Omental fat pad (tissue), 3 donors: ENCODE measurements at regions not wholly inside any gene's neighbourhood (a gene's known extent, or its start where the extent isn't known, plus 50 kb on each side); places are given as distances from the start of the nearest gene placed in this dataset.

Experiments used
- ATAC-seq: fragments of 150-250 bp; one replicate; pipeline ENCODE4 v1.9.1; 2016; ENCODE audit warnings: mild to moderate bottlenecking, moderate library complexity; ENCODE audit not compliant: low FRiP score
- DNase-seq: peaks from one replicate; pipeline ENCODE4 v3.0.0-alpha.2; 2019; ENCODE audit warnings: low spot score
- CTCF ChIP-seq, 3 donors: fragments of 450-650 bp; IDR thresholded peaks; one replicate each; pipeline ENCODE4 v1.5.1; 2016 to 2017; ENCODE audit warnings: antibody characterized with exemption in 3 of 3, mild to moderate bottlenecking in 3 of 3, moderate library complexity in 2 of 3

GRCh38 chr2:215716956-215717355 lies 281.1 kb upstream of the FN1 start:
- ATAC-seq (no peak), DNase-seq (no peak)
- TF ChIP-seq CTCF (IDR thresholded peaks at IDR 0.05): no peak

- no peak for TF ChIP-seq CTCF (IDR thresholded peaks at IDR 0.05)
- DNase-seq (no peak), ATAC-seq (peak; percentile 58)
Observed at GRCh38 chr2:215712871-215713790, 277.3 kb upstream of the FN1 start.

- TF ChIP-seq CTCF (IDR thresholded peaks at IDR 0.05): no peak
- DNase-seq: no peak
- ATAC-seq: no peak
Observed at GRCh38 chr2:215712219-215712868, 276.5 kb upstream of the FN1 start.

- ATAC-seq (peak; percentile 31), DNase-seq (no peak)
- no peak for TF ChIP-seq CTCF (IDR thresholded peaks at IDR 0.05)
Observed at GRCh38 chr2:215711471-215712034, 275.7 kb upstream of the FN1 start.

GRCh38 chr2:215707608-215708007 lies 271.7 kb upstream of the FN1 start:
- DNase-seq (no peak), ATAC-seq (no peak)
- no peak for TF ChIP-seq CTCF (IDR thresholded peaks at IDR 0.05)

- ATAC-seq (no peak), DNase-seq (no peak)
- no peak for TF ChIP-seq CTCF (IDR thresholded peaks at IDR 0.05)
Observed at GRCh38 chr2:215705771-215706361, 270.0 kb upstream of the FN1 start.
